GM21529 (cell line): ENCODE measurements at regions not wholly inside any gene's neighbourhood (a gene's known extent, or its start where the extent isn't known, plus 50 kb on each side); places are given as distances from the start of the nearest gene placed in this dataset.
"Not testable (repeated sequence)": the region's sequence is repeated elsewhere in the genome, so short reads cannot be mapped to it uniquely, and the experiment has no call there.

Source experiments
- ATAC-seq: cut with Tn5 transposase; IDR thresholded peaks from one replicate; pipeline ENCODE4 v1.9.1; 2021; ENCODE audit not compliant: unreplicated experiment

GRCh38 chr12:127779301-127780045 is 487.5 kb upstream of the TMEM132C start:
- no peak for ATAC-seq

- no peak for ATAC-seq
Measured at GRCh38 chr12:127780881-127781280, 486.1 kb upstream of the TMEM132C start.

GRCh38 chr12:127781336-127781735 is 485.6 kb upstream of the TMEM132C start:
- ATAC-seq: no peak

- ATAC-seq: no peak
Measured at GRCh38 chr12:127785540-127785939, 481.4 kb upstream of the TMEM132C start.

- ATAC-seq: no peak
Measured at GRCh38 chr12:127785986-127786590, 480.9 kb upstream of the TMEM132C start.

- no peak for ATAC-seq
Measured at GRCh38 chr12:127787544-127787943, 479.4 kb upstream of the TMEM132C start.

- no peak for ATAC-seq
Measured at GRCh38 chr12:127790376-127790775, 476.6 kb upstream of the TMEM132C start.

- ATAC-seq: no peak
Measured at GRCh38 chr12:127791217-127791616, 475.8 kb upstream of the TMEM132C start.

- ATAC-seq: no peak
Measured at GRCh38 chr12:127797918-127798317, 469.1 kb upstream of the TMEM132C start.

GRCh38 chr12:127802271-127802670 is 464.7 kb upstream of the TMEM132C start:
- no peak for ATAC-seq

- no peak for ATAC-seq
Measured at GRCh38 chr12:127803545-127803944, 463.4 kb upstream of the TMEM132C start.

GRCh38 chr12:127809275-127809674 is 457.7 kb upstream of the TMEM132C start:
- no peak for ATAC-seq

- no peak for ATAC-seq
Measured at GRCh38 chr12:127810041-127810440, 456.9 kb upstream of the TMEM132C start.

- not testable (repeated sequence) for ATAC-seq
Measured at GRCh38 chr12:127810459-127810858, 456.5 kb upstream of the TMEM132C start.

GRCh38 chr12:127811988-127812387 is 455.0 kb upstream of the TMEM132C start:
- ATAC-seq: no peak

- no peak for ATAC-seq
Measured at GRCh38 chr12:127813147-127813546, 453.8 kb upstream of the TMEM132C start.

- no peak for ATAC-seq
Measured at GRCh38 chr12:127819056-127819455, 447.9 kb upstream of the TMEM132C start.

GRCh38 chr12:127820271-127820670 is 446.7 kb upstream of the TMEM132C start:
- no peak for ATAC-seq

- no peak for ATAC-seq
Measured at GRCh38 chr12:127820846-127821245, 446.1 kb upstream of the TMEM132C start.

- no peak for ATAC-seq
Measured at GRCh38 chr12:127822809-127823411, 444.1 kb upstream of the TMEM132C start.

GRCh38 chr12:127823801-127824200 is 443.2 kb upstream of the TMEM132C start:
- no peak for ATAC-seq
